Upper lobe of right lung (tissue), 1 donor: ENCODE measurements at regions not wholly inside any gene's neighbourhood (a gene's known extent, or its start where the extent isn't known, plus 50 kb on each side); places are given as distances from the start of the nearest gene placed in this dataset.

Experiments used
- ATAC-seq: fragments of 200-7000 bp; cut with Tn5 transposase; one replicate; pipeline ENCODE4 v1.9.1; 2020; ENCODE audit warnings: mild to moderate bottlenecking, moderate library complexity
- DNase-seq: peaks from one replicate; pipeline ENCODE4 v3.0.0-alpha.2; 2020
- H3K27ac ChIP-seq: fragments of 200-600 bp; one replicate; pipeline ENCODE4 v1.8.0; 2022
- H3K27me3 ChIP-seq: fragments of 200-600 bp; one replicate; pipeline ENCODE4 v1.8.0; 2022; ENCODE audit warnings: mild to moderate bottlenecking
- H3K36me3 ChIP-seq: fragments of 200-600 bp; one replicate; pipeline ENCODE4 v1.8.0; 2022
- H3K4me1 ChIP-seq: fragments of 200-600 bp; one replicate; pipeline ENCODE4 v1.8.0; 2022
- H3K4me3 ChIP-seq: fragments of 200-600 bp; one replicate; pipeline ENCODE4 v1.8.0; 2022; ENCODE audit warnings: mild to moderate bottlenecking
- H3K9me3 ChIP-seq: fragments of 200-600 bp; one replicate; pipeline ENCODE4 v1.8.0; 2022
- CTCF ChIP-seq: fragments of 200-600 bp; IDR thresholded peaks from one replicate; pipeline ENCODE4 v1.8.0; 2022; ENCODE audit warnings: antibody characterized with exemption
- intact Hi-C: fragments of 100-400 bp; cut with DNase I; formaldehyde crosslinking; loops from one replicate; pipeline ENCODE4 v1.11.0; 2022
- donor health status: DM: no; HTN: yes; CAD: no; lungs with severe emphysema.

- no peak overlapping the region for H3K27ac ChIP-seq
- no peaks in the 10 kb centered on the region for H3K36me3 ChIP-seq
- DNase-seq = no peak
- no peak for ATAC-seq
- no peak for TF ChIP-seq CTCF
- no peaks in the 10 kb centered on the region for H3K27me3 ChIP-seq
- H3K9me3 ChIP-seq = no peaks in the 10 kb centered on the region
- intact Hi-C loops = no loop called here
- H3K4me3 ChIP-seq = no peak overlapping the region
- no peaks in the 10 kb centered on the region for H3K4me1 ChIP-seq
Measured at GRCh38 chr9:95742821-95743220, 132.7 kb upstream of the ERCC6L2 start.

GRCh38 chr9:95741631-95742030 is 133.9 kb upstream of the ERCC6L2 start:
- Histone ChIP-seq H3K27me3 (no peaks in the 10 kb centered on the region), H3K4me1 (no peaks in the 10 kb centered on the region), H3K36me3 (no peaks in the 10 kb centered on the region), H3K27ac (no peak overlapping the region), H3K4me3 (no peak overlapping the region), H3K9me3 (no peaks in the 10 kb centered on the region)
- intact Hi-C loops = no loop called here
- DNase-seq (no peak), ATAC-seq (no peak)
- no peak for TF ChIP-seq CTCF

- H3K4me1 ChIP-seq = no peaks in the 10 kb centered on the region
- DNase-seq (no peak), ATAC-seq (no peak)
Measured at GRCh38 chr9:95740217-95741004, 135.1 kb upstream of the ERCC6L2 start.

GRCh38 chr9:95738438-95738837 is 137.1 kb upstream of the ERCC6L2 start:
- H3K27me3 ChIP-seq = no peaks in the 10 kb centered on the region

More at GRCh38 chr9:95740217-95741004, 135.1 kb upstream of the ERCC6L2 start:
- H3K36me3 ChIP-seq = no peaks in the 10 kb centered on the region
- H3K9me3 ChIP-seq = no peaks in the 10 kb centered on the region
- H3K4me3 ChIP-seq = no peak overlapping the region
- no peaks in the 10 kb centered on the region for H3K27me3 ChIP-seq
- TF ChIP-seq CTCF = no peak
- no peak overlapping the region for H3K27ac ChIP-seq
- intact Hi-C loops = no loop called here

GRCh38 chr9:95736891-95737522 is 138.5 kb upstream of the ERCC6L2 start:
- peaks cover 12% of the 10 kb centered on the region for H3K4me1 ChIP-seq
- no peak for DNase-seq
- H3K36me3 ChIP-seq = no peaks in the 10 kb centered on the region
- no peak for TF ChIP-seq CTCF
- intact Hi-C loops = no loop called here
- H3K4me3 ChIP-seq = no peak overlapping the region
- no peak overlapping the region for H3K27ac ChIP-seq
- no peaks in the 10 kb centered on the region for H3K9me3 ChIP-seq
- ATAC-seq = peak; percentile 32
- no peaks in the 10 kb centered on the region for H3K27me3 ChIP-seq

More at GRCh38 chr9:95738438-95738837, 137.1 kb upstream of the ERCC6L2 start:
- no peaks in the 10 kb centered on the region for H3K36me3 ChIP-seq
- ATAC-seq (no peak), DNase-seq (no peak)
- intact Hi-C loops = no loop called here
- H3K9me3 ChIP-seq = no peaks in the 10 kb centered on the region
- H3K4me1 ChIP-seq = peaks cover 11% of the 10 kb centered on the region
- no peak overlapping the region for H3K4me3 ChIP-seq
- no peak for TF ChIP-seq CTCF
- no peak overlapping the region for H3K27ac ChIP-seq
